ENCODE measurements at regions not wholly inside any gene's neighbourhood (a gene's known extent, or its start where the extent isn't known, plus 50 kb on each side); places are given as distances from the start of the nearest gene placed in this dataset.
"Not testable (repeated sequence)": the region's sequence is repeated elsewhere in the genome, so short reads cannot be mapped to it uniquely, and the experiment has no call there.

- peak; percentile 87 for FAIRE-seq
- no peaks in the 10 kb centered on the region for H3K9me3 ChIP-seq
- no peak overlapping the region for H3K27ac ChIP-seq
- no peak for ATAC-seq
- H3K27me3 ChIP-seq = peaks cover 0 to 5% (median 0%) of the 10 kb centered on the region in 4 donors
- peaks cover 0 to 3% (median 0%) of the 10 kb centered on the region in 3 donors for H3K4me1 ChIP-seq
- H3K4me3 ChIP-seq = no peak overlapping the region
- DNase-seq = no peak
- intact Hi-C loops (cut with DNase I) = no loop called here
- 36 to 42% methylated on average over 6 of the region's 6 CpGs for WGBS, 2 donors
- no peaks in the 10 kb centered on the region for H3K36me3 ChIP-seq
- peak in 3 of 4 donors; percentile 37 to 45 (median 44) for TF ChIP-seq CTCF (IDR thresholded peaks at IDR 0.05)
Measured at GRCh38 chr4:112951362-112952312, 97.8 kb upstream of the ANK2 start.

GRCh38 chr4:112952313-112952700 lies 97.1 kb upstream of the ANK2 start:
- WGBS, 2 donors = 9 to 26% methylated on average over 1 of the region's 1 CpG

GRCh38 chr4:112953262-112953661 lies 96.2 kb upstream of the ANK2 start:
- intact Hi-C loops (cut with DNase I) = no loop called here
- 23 to 37% methylated on average over 3 of the region's 3 CpGs for WGBS, 2 donors
- Histone ChIP-seq H3K27me3 (peaks cover 0 to 5% (median 0%) of the 10 kb centered on the region in 4 donors), H3K27ac (no peak overlapping the region), H3K4me3 (no peak overlapping the region), H3K4me1 (peaks cover 0 to 3% (median 0%) of the 10 kb centered on the region in 3 donors), H3K9me3 (no peaks in the 10 kb centered on the region), H3K36me3 (no peaks in the 10 kb centered on the region)
- no peak for TF ChIP-seq CTCF (IDR thresholded peaks at IDR 0.05)
- FAIRE-seq (no peak), DNase-seq (no peak), ATAC-seq (no peak)

More at GRCh38 chr4:112952313-112952700, 97.1 kb upstream of the ANK2 start:
- no peak for ATAC-seq
- Histone ChIP-seq H3K27ac (no peak overlapping the region), H3K36me3 (no peaks in the 10 kb centered on the region), H3K9me3 (no peaks in the 10 kb centered on the region), H3K4me1 (peaks cover 0 to 3% (median 0%) of the 10 kb centered on the region in 3 donors), H3K27me3 (peaks cover 0 to 5% (median 0%) of the 10 kb centered on the region in 4 donors), H3K4me3 (no peak overlapping the region)
- TF ChIP-seq CTCF (IDR thresholded peaks at IDR 0.05) = no peak
- no peak for DNase-seq
- intact Hi-C loops (cut with DNase I) = no loop called here
- FAIRE-seq = no peak

- H3K9me3 ChIP-seq = no peaks in the 10 kb centered on the region
- 8 to 16% methylated on average over 1 of the region's 1 CpG for WGBS, 2 donors
- ATAC-seq (no peak), DNase-seq (no peak), FAIRE-seq (no peak)
- no peak for TF ChIP-seq CTCF (IDR thresholded peaks at IDR 0.05)
- no peak overlapping the region for H3K27ac ChIP-seq
- intact Hi-C loops (cut with DNase I) = no loop called here
- peaks cover 0 to 3% (median 0%) of the 10 kb centered on the region in 3 donors for H3K4me1 ChIP-seq
- no peaks in the 10 kb centered on the region for H3K36me3 ChIP-seq
- H3K4me3 ChIP-seq = no peak overlapping the region
- peaks cover 0 to 5% (median 0%) of the 10 kb centered on the region in 4 donors for H3K27me3 ChIP-seq
Measured at GRCh38 chr4:112954286-112954685, 95.2 kb upstream of the ANK2 start.

GRCh38 chr4:112956484-112956896 lies 93.0 kb upstream of the ANK2 start:
- Histone ChIP-seq H3K36me3 (no peaks in the 10 kb centered on the region), H3K4me1 (peaks cover 0 to 3% (median 0%) of the 10 kb centered on the region in 3 donors), H3K27ac (no peak overlapping the region), H3K27me3 (peaks cover 0 to 5% (median 0%) of the 10 kb centered on the region in 4 donors), H3K9me3 (no peaks in the 10 kb centered on the region), H3K4me3 (no peak overlapping the region)
- ATAC-seq (no peak), DNase-seq (no peak), FAIRE-seq (no peak)
- no peak for TF ChIP-seq CTCF (IDR thresholded peaks at IDR 0.05)
- WGBS, 2 donors = 43 to 53% methylated on average over 6 of the region's 6 CpGs
- intact Hi-C loops (cut with DNase I) = no loop called here

- H3K4me3 ChIP-seq; H3K9me3 ChIP-seq; ATAC-seq; H3K27me3 ChIP-seq; H3K27ac ChIP-seq; H3K36me3 ChIP-seq; intact Hi-C loops (cut with DNase I); FAIRE-seq; H3K4me1 ChIP-seq: not testable (repeated sequence)
- peak in 1 of 6 donors; percentile 40 for DNase-seq
- 91 to 95% methylated on average over 18 to 22 of the region's 31 CpGs for WGBS, 2 donors
Measured at GRCh38 chr4:112957764-112958163, 91.7 kb upstream of the ANK2 start.
